HCT116 (cell line): ENCODE measurements at regions not wholly inside any gene's neighbourhood (a gene's known extent, or its start where the extent isn't known, plus 50 kb on each side); places are given as distances from the start of the nearest gene placed in this dataset.

Experiments
- ATAC-seq: fragments of 200-7000 bp; cut with Tn5 transposase; 2 replicates; pipeline ENCODE4 v1.9.1; 2020; ENCODE audit warnings: mild to moderate bottlenecking, moderate library complexity
- BruUV-seq: library from RNA; stranded (reverse); fragments of 400-500 nt; replicated peaks from 2 replicates; lab custom pipeline; 2021; lab: Mats Ljungman, UMichigan
- CTCF ChIA-PET: fragments of 300-600 bp; sonication (Branson Sonifier 250); formaldehyde crosslinking; loops from one replicate; lab custom pipeline; 2021; ENCODE audit warnings: antibody characterized with exemption; lab: Charles Lee
- POLR2A ChIA-PET: fragments of 300-600, 350-600 bp; sonication (Branson Sonifier 250); formaldehyde crosslinking; loops from one replicate; lab custom pipeline; 2021; ENCODE audit warnings: antibody characterized with exemption; lab: Charles Lee
- RAD21 ChIA-PET, 2 experiments: fragments of 300-600 bp; sonication (Branson Sonifier 250); formaldehyde crosslinking; loops; one replicate each; lab custom pipeline; 2023; ENCODE audit warnings: low total read pairs in 2 of 2; ENCODE audit not compliant: uncharacterized antibody in 2 of 2, unreplicated experiment in 2 of 2, low non-redundant PET in 1 of 2; lab: Charles Lee
- DNase-seq: peaks from one replicate; pipeline ENCODE4 v3.0.0-alpha.2; 2010; ENCODE audit warnings: low read depth, low spot score
- H2AFZ ChIP-seq: fragments of 200-600 bp; shearing (Covaris generic), sonication (generic); 2 replicates; pipeline ENCODE4 v1.6.1; 2017; ENCODE audit warnings: low read depth, mixed run types, mixed read lengths, antibody characterized with exemption, low read length; ENCODE audit not compliant: poor library complexity, severe bottlenecking
- H3K27ac ChIP-seq: 2 replicates; pipeline ENCODE4 v1.5.1; 2012; ENCODE audit warnings: low read depth, low read length
- H3K27me3 ChIP-seq: fragments of 200-600 bp; sonication (generic); 2 replicates; pipeline ENCODE4 v1.6.1; 2016; ENCODE audit warnings: mixed run types, low read length, mixed read lengths; ENCODE audit not compliant: insufficient read depth
- H3K36me3 ChIP-seq, 2 experiments: fragments of 200-500 bp in 1 of 2; fragments of 200-600 bp in 1 of 2; sonication (Bioruptor generic) in 1 of 2; sonication (generic) in 1 of 2; 2 replicates each; pipeline versions ENCODE4 v1.5.1 to v1.6.1; 2014 to 2016; ENCODE audit warnings: low read length in 2 of 2, inconsistent platforms in 1 of 2, mixed read lengths in 1 of 2, mixed run types in 1 of 2; ENCODE audit not compliant: insufficient read depth in 2 of 2, control insufficient read depth in 1 of 2
- H3K4me1 ChIP-seq, 2 experiments: fragments of 200-600 bp in 1 of 2; sonication (generic) in 1 of 2; 2 replicates each; pipeline versions ENCODE4 v1.5.1 to v1.6.1; 2012 to 2017; ENCODE audit warnings: low read length in 2 of 2, inconsistent platforms in 1 of 2, mild to moderate bottlenecking in 1 of 2, mixed read lengths in 1 of 2, mixed run types in 1 of 2, moderate library complexity in 1 of 2; ENCODE audit not compliant: insufficient read depth in 2 of 2, control insufficient read depth in 1 of 2
- H3K4me2 ChIP-seq: fragments of 200-600 bp; sonication (generic); 2 replicates; pipeline ENCODE4 v1.6.1; 2017; ENCODE audit warnings: mixed run types, low read length, mixed read lengths
- H3K4me3 ChIP-seq, 2 experiments: fragments of 200-600 bp in 1 of 2; sonication (generic) in 1 of 2; replicated peaks in 1 of 2; 2 replicates each; pipeline ENCODE4 v1.5.1; 2011 to 2016; ENCODE audit warnings: low read length in 2 of 2, control low read depth in 1 of 2, low read depth in 1 of 2, mild to moderate bottlenecking in 1 of 2, mixed read lengths in 1 of 2, mixed run types in 1 of 2
- H3K79me2 ChIP-seq: fragments of 200-600 bp; sonication (generic); 2 replicates; pipeline ENCODE4 v1.6.1; 2017; ENCODE audit warnings: mild to moderate bottlenecking, mixed run types, low read length, moderate library complexity, mixed read lengths; ENCODE audit not compliant: insufficient read depth
- H3K9ac ChIP-seq: fragments of 200-600 bp; sonication (generic); 2 replicates; pipeline ENCODE4 v1.6.1; 2016; ENCODE audit warnings: low read length, mixed read lengths
- H3K9me2 ChIP-seq: fragments of 200-600 bp; sonication (generic), shearing (Covaris generic); 2 replicates; pipeline ENCODE4 v1.6.1; 2017; ENCODE audit warnings: mixed run types, mild to moderate bottlenecking, moderate library complexity; ENCODE audit not compliant: insufficient read depth
- H3K9me3 ChIP-seq, 2 experiments: fragments of 200-500 bp in 1 of 2; fragments of 200-600 bp in 1 of 2; sonication (Bioruptor generic) in 1 of 2; sonication (generic) in 1 of 2; 2 replicates each; pipeline ENCODE4 v1.6.1; 2014 to 2017; ENCODE audit warnings: low read length in 2 of 2, mixed read lengths in 2 of 2, inconsistent platforms in 1 of 2, low read depth in 1 of 2, mild to moderate bottlenecking in 1 of 2, mixed run types in 1 of 2, moderate library complexity in 1 of 2; ENCODE audit not compliant: control insufficient read depth in 1 of 2, insufficient read depth in 1 of 2
- H4K20me1 ChIP-seq: fragments of 200-600 bp; sonication (generic), shearing (Covaris generic); 2 replicates; pipeline ENCODE4 v1.6.1; 2017; ENCODE audit warnings: mixed run types, mild to moderate bottlenecking, moderate library complexity; ENCODE audit not compliant: insufficient read depth
- CTCF ChIP-seq, 3 experiments: fragments of 200-600 bp in 1 of 3; sonication (generic) in 1 of 3; IDR thresholded peaks in 2 of 3; conservative IDR thresholded peaks in 1 of 3; 2 replicates each; pipeline ENCODE4 v1.5.1; 2012 to 2017; ENCODE audit warnings: low read depth in 2 of 3, low read length in 2 of 3, antibody characterized with exemption in 1 of 3, borderline replicate concordance in 1 of 3, control low read depth in 1 of 3, mild to moderate bottlenecking in 1 of 3, mixed read lengths in 1 of 3, mixed run types in 1 of 3, moderate library complexity in 1 of 3; ENCODE audit not compliant: insufficient read depth in 1 of 3
- ELF1 ChIP-seq: IDR thresholded peaks from 2 replicates; pipeline ENCODE4 v1.6.1; 2012; ENCODE audit warnings: low read depth, borderline replicate concordance
- MAX ChIP-seq: IDR thresholded peaks from 2 replicates; pipeline ENCODE4 v1.6.1; 2012
- RAD21 ChIP-seq: IDR thresholded peaks from 2 replicates; pipeline ENCODE4 v1.6.1; 2012; ENCODE audit warnings: low read depth, mild to moderate bottlenecking
- YY1 ChIP-seq: IDR thresholded peaks from 2 replicates; pipeline ENCODE4 v1.6.1; 2011; ENCODE audit warnings: low read length, low read depth, moderate library complexity, mild to moderate bottlenecking; ENCODE audit not compliant: insufficient replicate concordance; ENCODE audit errors: extremely low read depth
- ZBTB33 ChIP-seq: IDR thresholded peaks from 2 replicates; pipeline ENCODE4 v1.6.1; 2011; ENCODE audit warnings: mild to moderate bottlenecking, low read length, moderate library complexity; ENCODE audit not compliant: insufficient replicate concordance; ENCODE audit errors: extremely low read depth
- intact Hi-C: fragments of 100-400 bp; cut with micrococcal nuclease; formaldehyde crosslinking; loops from 2 replicates; pipeline ENCODE4 v1.10.0; 2022

- H3K9me3 ChIP-seq, result no peaks in the 10 kb centered on the region
- H2AFZ ChIP-seq, result no peak overlapping the region
- ATAC-seq (no peak), DNase-seq (no peak)
- BruUV-seq, result no TSS peak
- no peak overlapping the region for H3K27ac ChIP-seq
- H3K27me3 ChIP-seq, result no peaks in the 10 kb centered on the region
- no peaks in the 10 kb centered on the region for H3K79me2 ChIP-seq
- TF ChIP-seq CTCF (IDR thresholded peaks at IDR 0.05 in 2 of 3, conservative IDR thresholded peaks at IDR 0.05 in 1 of 3; ENCODE audit: borderline replicate concordance in 1 of 3, insufficient read depth in 1 of 3, low read depth in 2 of 3, low read length in 2 of 3) (no peak), ELF1 (no peak), YY1 (no peak), RAD21 (no peak), MAX (no peak), ZBTB33 (no peak)
- H3K9ac ChIP-seq, result no peak overlapping the region
- H4K20me1 ChIP-seq, result no peaks in the 10 kb centered on the region
- no peaks in the 10 kb centered on the region for H3K9me2 ChIP-seq
- intact Hi-C loops, result no loop called here
- ChIA-PET RAD21 (no interaction called here), POLR2A (no interaction called here), CTCF (interaction anchor here (0.8 kb wide), 1 partner anchor 18 kb away, joined by 3 read pairs; no protein-coding TSS in a partner anchor)
- no peaks in the 10 kb centered on the region for H3K36me3 ChIP-seq
- H3K4me1 ChIP-seq, result no peaks in the 10 kb centered on the region
- no peak overlapping the region for H3K4me3 ChIP-seq
- H3K4me2 ChIP-seq, result no peak overlapping the region
Measured at GRCh38 chr1:88043834-88044233, 640.2 kb upstream of the PKN2 start.
